Activated naive CD4-positive, alpha-beta T cell treated with Interleukin-2 at 50 U/mL for 16 hours (primary cell): ENCODE measurements at regions not wholly inside any gene's neighbourhood (a gene's known extent, or its start where the extent isn't known, plus 50 kb on each side); places are given as distances from the start of the nearest gene placed in this dataset.
"Not testable (repeated sequence)": the region's sequence is repeated elsewhere in the genome, so short reads cannot be mapped to it uniquely, and the experiment has no call there.

Source experiments
- DNase-seq: peaks from one replicate; pipeline ENCODE4 v3.0.0-alpha.2; 2020

- DNase-seq: not testable (repeated sequence)
Measured at GRCh38 chr7:66458991-66459390, 169.7 kb upstream of the KCTD7 start.

- DNase-seq: not testable (repeated sequence)
Measured at GRCh38 chr7:66459783-66460413, 168.8 kb upstream of the KCTD7 start.

GRCh38 chr7:66460921-66461361 lies 167.7 kb upstream of the KCTD7 start:
- DNase-seq: no peak

GRCh38 chr7:66461397-66461796 lies 167.3 kb upstream of the KCTD7 start:
- not testable (repeated sequence) for DNase-seq

- DNase-seq: not testable (repeated sequence)
Measured at GRCh38 chr7:66462831-66463230, 165.8 kb upstream of the KCTD7 start.

- no peak for DNase-seq
Measured at GRCh38 chr7:66464059-66464458, 164.6 kb upstream of the KCTD7 start.

GRCh38 chr7:66466081-66466600 lies 162.5 kb upstream of the KCTD7 start:
- no peak for DNase-seq

GRCh38 chr7:66467887-66468286 lies 160.8 kb upstream of the KCTD7 start:
- no peak for DNase-seq

GRCh38 chr7:66473064-66473463 lies 155.6 kb upstream of the KCTD7 start:
- not testable (repeated sequence) for DNase-seq

GRCh38 chr7:66474441-66474840 lies 154.2 kb upstream of the KCTD7 start:
- no peak for DNase-seq

GRCh38 chr7:66476056-66476455 lies 152.6 kb upstream of the KCTD7 start:
- DNase-seq: not testable (repeated sequence)

- DNase-seq: not testable (repeated sequence)
Measured at GRCh38 chr7:66477822-66478397, 150.8 kb upstream of the KCTD7 start.

- DNase-seq: not testable (repeated sequence)
Measured at GRCh38 chr7:66481229-66481628, 147.5 kb upstream of the KCTD7 start.

- DNase-seq: not testable (repeated sequence)
Measured at GRCh38 chr7:66489065-66489464, 139.6 kb upstream of the KCTD7 start.

- DNase-seq: not testable (repeated sequence)
Measured at GRCh38 chr7:66489741-66490140, 138.9 kb upstream of the KCTD7 start.

GRCh38 chr7:66490979-66491378 lies 137.7 kb upstream of the KCTD7 start:
- not testable (repeated sequence) for DNase-seq

- DNase-seq: not testable (repeated sequence)
Measured at GRCh38 chr7:66492405-66492804, 136.3 kb upstream of the KCTD7 start.

GRCh38 chr7:66493235-66494205 lies 135.2 kb upstream of the KCTD7 start:
- DNase-seq: peak; percentile 95

- DNase-seq: no peak
Measured at GRCh38 chr7:66497346-66497745, 131.3 kb upstream of the KCTD7 start.

- DNase-seq: no peak
Measured at GRCh38 chr7:66500087-66500486, 128.6 kb upstream of the KCTD7 start.

GRCh38 chr7:66502230-66503035 lies 126.2 kb upstream of the KCTD7 start:
- no peak for DNase-seq

- no peak for DNase-seq
Measured at GRCh38 chr7:66503036-66503370, 125.7 kb upstream of the KCTD7 start.
